Left ventricle myocardium inferior (tissue), 1 donor: ENCODE measurements at regions not wholly inside any gene's neighbourhood (a gene's known extent, or its start where the extent isn't known, plus 50 kb on each side); places are given as distances from the start of the nearest gene placed in this dataset.

ENCODE experiments used
- DNase-seq: peaks from one replicate; pipeline ENCODE4 v3.0.0-alpha.2; 2020
- H3K27ac ChIP-seq: fragments of 200-600 bp; replicated peaks from 2 replicates; pipeline ENCODE4 v1.8.0; 2021
- H3K27me3 ChIP-seq: fragments of 200-600 bp; 2 replicates; pipeline ENCODE4 v1.8.0; 2021; ENCODE audit warnings: low read depth
- H3K36me3 ChIP-seq: fragments of 200-600 bp; 2 replicates; pipeline ENCODE4 v1.8.0; 2021
- H3K4me1 ChIP-seq: fragments of 200-600 bp; 2 replicates; pipeline ENCODE4 v1.8.0; 2021
- H3K4me3 ChIP-seq: fragments of 200-600 bp; 2 replicates; pipeline ENCODE4 v1.8.0; 2021; ENCODE audit warnings: mild to moderate bottlenecking, moderate library complexity
- H3K9me3 ChIP-seq: fragments of 200-600 bp; replicated peaks from 2 replicates; pipeline ENCODE4 v1.8.0; 2021
- CTCF ChIP-seq: fragments of 200-600 bp; IDR thresholded peaks from 2 replicates; pipeline ENCODE4 v1.8.0; 2021; ENCODE audit warnings: antibody characterized with exemption, mild to moderate bottlenecking, borderline replicate concordance
- intact Hi-C: fragments of 100-400 bp; cut with micrococcal nuclease; formaldehyde crosslinking; loops from one replicate; pipeline ENCODE4 v1.11.0; 2022
- donor health status: DM: no; HTN: yes; CAD: no; lungs with severe emphysema.

GRCh38 chr1:11417162-11417561, 61.8 kb upstream of the DISP3 start:
- DNase-seq: no peak
- Histone ChIP-seq H3K4me1 (no peaks in the 10 kb centered on the region), H3K27ac (no peak overlapping the region), H3K27me3 (peaks cover 91% of the 10 kb centered on the region), H3K36me3 (no peaks in the 10 kb centered on the region), H3K9me3 (no peaks in the 10 kb centered on the region), H3K4me3 (no peak overlapping the region)
- intact Hi-C loops: no loop called here
- no peak for TF ChIP-seq CTCF

DNA sequence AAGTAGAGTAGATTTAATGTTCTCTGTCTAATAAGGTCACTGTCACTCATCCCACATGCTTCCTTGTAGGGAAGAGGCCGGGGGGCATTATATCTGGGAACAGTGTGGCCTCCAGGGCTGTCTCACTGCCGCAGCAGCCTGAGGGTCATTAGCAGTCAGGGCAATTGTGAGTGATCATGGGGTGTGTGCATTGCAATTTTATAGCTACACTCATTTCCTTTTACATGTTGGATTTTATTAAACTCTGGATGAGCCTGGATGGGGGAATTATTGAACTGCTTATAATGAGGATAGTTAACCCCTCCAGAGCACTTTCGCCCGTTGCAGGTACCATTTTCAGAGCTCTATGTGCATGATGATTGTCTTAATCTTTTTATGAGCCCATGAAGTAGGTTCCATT, 60.9 kb upstream of the DISP3 start:
- Histone ChIP-seq H3K9me3 (no peaks in the 10 kb centered on the region), H3K4me3 (no peak overlapping the region), H3K27me3 (peaks cover 91% of the 10 kb centered on the region), H3K4me1 (no peaks in the 10 kb centered on the region), H3K36me3 (no peaks in the 10 kb centered on the region), H3K27ac (no peak overlapping the region)
- intact Hi-C loops: no loop called here
- no peak for TF ChIP-seq CTCF
- DNase-seq: no peak

DNA sequence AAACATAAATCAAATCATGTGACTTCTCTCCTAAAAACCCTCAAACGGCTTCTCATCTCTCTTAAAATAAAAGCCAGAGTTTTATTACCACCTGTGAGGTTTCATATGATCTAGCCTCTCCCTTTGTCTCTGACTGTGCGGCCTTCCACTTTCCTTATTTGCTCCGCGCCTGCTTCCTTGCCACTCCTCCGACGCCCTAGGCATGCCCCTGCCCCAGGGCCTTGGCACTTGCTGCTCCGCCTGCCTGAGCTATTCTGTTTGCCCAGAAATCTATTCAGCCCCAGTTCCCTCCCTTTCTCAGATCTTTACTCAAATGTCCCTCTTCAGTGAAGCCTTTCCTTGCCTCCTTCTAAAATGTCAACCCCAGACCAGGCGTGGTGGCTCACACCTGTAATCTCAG, 57.5 kb upstream of the DISP3 start:
- intact Hi-C loops: no loop called here
- Histone ChIP-seq H3K4me1 (no peaks in the 10 kb centered on the region), H3K36me3 (no peaks in the 10 kb centered on the region), H3K27me3 (peaks cover 77% of the 10 kb centered on the region), H3K4me3 (no peak overlapping the region), H3K27ac (no peak overlapping the region), H3K9me3 (no peaks in the 10 kb centered on the region)
- DNase-seq: no peak
- no peak for TF ChIP-seq CTCF

DNA sequence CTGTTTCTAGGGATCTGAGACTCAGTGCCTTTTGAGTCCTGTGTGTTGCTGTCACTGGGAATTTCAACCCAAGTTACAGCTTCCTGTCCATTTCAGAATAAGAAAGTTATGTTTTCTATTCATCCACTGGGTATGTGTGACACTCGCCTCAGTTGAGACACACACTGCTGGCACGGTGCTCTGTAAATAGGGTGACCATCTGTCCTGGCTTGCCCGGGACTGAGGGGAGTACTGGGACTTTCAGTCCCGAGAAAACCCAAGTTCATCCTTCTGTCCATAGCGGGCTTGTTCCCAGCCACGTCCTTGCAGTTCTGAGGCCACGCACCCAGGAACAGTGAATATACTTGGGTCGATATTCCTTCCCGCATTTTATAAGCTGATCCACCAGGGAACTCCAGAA, 56.3 kb upstream of the DISP3 start:
- no peak for DNase-seq
- Histone ChIP-seq H3K9me3 (no peaks in the 10 kb centered on the region), H3K27me3 (peaks cover 64% of the 10 kb centered on the region), H3K36me3 (no peaks in the 10 kb centered on the region), H3K27ac (no peak overlapping the region), H3K4me3 (no peak overlapping the region), H3K4me1 (no peaks in the 10 kb centered on the region)
- TF ChIP-seq CTCF: no peak
- intact Hi-C loops: no loop called here

DNA sequence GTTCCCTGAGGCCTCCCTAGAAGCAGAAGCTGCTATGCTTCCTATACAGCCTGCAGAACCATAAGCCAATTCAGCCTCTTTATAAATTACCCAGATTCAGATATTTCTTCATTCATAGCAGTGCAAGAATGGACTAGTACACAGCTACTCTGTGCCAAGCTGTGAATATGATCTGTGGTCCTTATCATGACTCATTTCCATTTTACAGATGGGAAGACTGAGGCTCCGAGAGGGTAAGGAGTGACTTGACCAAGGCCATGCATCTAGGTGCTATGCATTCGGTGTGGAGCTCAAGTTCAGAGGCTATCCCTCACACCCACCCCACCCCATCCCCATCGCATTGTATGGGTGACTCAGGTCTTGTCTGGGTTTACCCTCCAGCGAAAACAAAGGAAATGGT, 52.3 kb upstream of the DISP3 start:
- intact Hi-C loops: no loop called here
- no peak for TF ChIP-seq CTCF
- H3K4me3 ChIP-seq: no peak overlapping the region
- DNase-seq: no peak
- H3K4me1 ChIP-seq: no peaks in the 10 kb centered on the region
- no peak overlapping the region for H3K27ac ChIP-seq
- no peaks in the 10 kb centered on the region for H3K36me3 ChIP-seq
- H3K27me3 ChIP-seq: peaks cover 47% of the 10 kb centered on the region
- H3K9me3 ChIP-seq: no peaks in the 10 kb centered on the region

DNA sequence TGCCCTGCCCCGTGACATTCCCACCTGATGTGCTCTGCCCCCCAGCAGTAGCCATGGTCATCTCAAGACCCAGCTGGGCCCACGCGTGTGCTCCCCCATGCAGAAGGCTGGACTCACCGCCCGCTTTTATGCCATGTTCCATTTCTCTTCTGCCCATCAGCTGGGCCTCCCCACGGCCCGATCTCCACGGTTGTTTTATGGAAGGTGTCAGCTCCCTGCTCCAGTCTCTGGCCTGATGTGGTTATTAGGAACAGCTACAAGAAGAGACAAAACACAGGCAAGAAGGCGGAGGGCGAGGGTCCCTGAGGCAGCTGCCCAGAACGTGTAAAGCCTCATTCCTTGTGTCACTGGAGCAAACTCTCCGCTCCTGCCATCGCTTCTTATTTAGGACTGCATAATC, 50.2 kb upstream of the DISP3 start:
- Histone ChIP-seq H3K4me3 (no peak overlapping the region), H3K27ac (no peak overlapping the region), H3K4me1 (no peaks in the 10 kb centered on the region), H3K36me3 (no peaks in the 10 kb centered on the region), H3K9me3 (no peaks in the 10 kb centered on the region), H3K27me3 (peaks cover 49% of the 10 kb centered on the region)
- no peak for DNase-seq
- intact Hi-C loops: no loop called here
- TF ChIP-seq CTCF: no peak
